ENCODE measurements at regions not wholly inside any gene's neighbourhood (a gene's known extent, or its start where the extent isn't known, plus 50 kb on each side); places are given as distances from the start of the nearest gene placed in this dataset.

- TF ChIP-seq CTCF (conservative IDR thresholded peaks at IDR 0.05; ENCODE audit: low read depth, low read length), result no peak
- TF ChIP-seq RFX5 (IDR thresholded peaks at IDR 0.05; ENCODE audit: low read depth, low read length), result no peak
These were observed 129.0 kb downstream of the SOX4 start for GRCh38 chr6:21722510-21722909.
